OCI-M2 (cell line): ENCODE measurements at regions not wholly inside any gene's neighbourhood (a gene's known extent, or its start where the extent isn't known, plus 50 kb on each side); places are given as distances from the start of the nearest gene placed in this dataset.

ENCODE experiments used
- DNase-seq: peaks from one replicate; lab custom pipeline; 2025; ENCODE audit not compliant: unreplicated experiment; lab: John Stamatoyannopoulos, UW

GRCh38 chr1:163794551-163794950 lies 472.8 kb downstream of the NUF2 start:
- DNase-seq, result no peak

- no peak for DNase-seq
Observed at GRCh38 chr1:163796394-163796821, 474.7 kb downstream of the NUF2 start.

GRCh38 chr1:163797816-163798215 lies 476.1 kb downstream of the NUF2 start:
- DNase-seq, result no peak

GRCh38 chr1:163799190-163799805 lies 477.5 kb downstream of the NUF2 start:
- no peak for DNase-seq

GRCh38 chr1:163807331-163808049 lies 485.7 kb downstream of the NUF2 start:
- no peak for DNase-seq

- DNase-seq, result no peak
Observed at GRCh38 chr1:163813251-163813650, 491.5 kb downstream of the NUF2 start.

GRCh38 chr1:163820226-163820625 lies 498.5 kb downstream of the NUF2 start:
- no peak for DNase-seq

- no peak for DNase-seq
Observed at GRCh38 chr1:163820766-163821165, 499.0 kb downstream of the NUF2 start.

- no peak for DNase-seq
Observed at GRCh38 chr1:163821679-163822078, 499.9 kb downstream of the NUF2 start.

- DNase-seq, result no peak
Observed at GRCh38 chr1:163823017-163823416, 501.3 kb downstream of the NUF2 start.

GRCh38 chr1:163824006-163824405 lies 502.3 kb downstream of the NUF2 start:
- DNase-seq, result no peak

GRCh38 chr1:163824490-163824889 lies 502.7 kb downstream of the NUF2 start:
- no peak for DNase-seq

GRCh38 chr1:163826500-163826899 lies 504.7 kb downstream of the NUF2 start:
- DNase-seq, result no peak

- DNase-seq, result no peak
Observed at GRCh38 chr1:163834778-163835177, 513.0 kb downstream of the NUF2 start.

- no peak for DNase-seq
Observed at GRCh38 chr1:163836481-163836880, 514.7 kb downstream of the NUF2 start.

GRCh38 chr1:163837206-163837605 lies 515.5 kb downstream of the NUF2 start:
- no peak for DNase-seq

- DNase-seq, result no peak
Observed at GRCh38 chr1:163842571-163842970, 520.8 kb downstream of the NUF2 start.

GRCh38 chr1:163844459-163844858 lies 522.7 kb downstream of the NUF2 start:
- DNase-seq, result no peak

GRCh38 chr1:163845279-163845678 lies 523.5 kb downstream of the NUF2 start:
- DNase-seq, result no peak

GRCh38 chr1:163863731-163864130 lies 542.0 kb downstream of the NUF2 start:
- no peak for DNase-seq

GRCh38 chr1:163864207-163864606 lies 542.5 kb downstream of the NUF2 start:
- DNase-seq, result no peak

GRCh38 chr1:163866564-163866963 lies 544.8 kb downstream of the NUF2 start:
- no peak for DNase-seq

GRCh38 chr1:163870666-163871065 lies 548.9 kb downstream of the NUF2 start:
- DNase-seq, result no peak
